Tibial nerve (tissue), 4 donors: ENCODE measurements at regions not wholly inside any gene's neighbourhood (a gene's known extent, or its start where the extent isn't known, plus 50 kb on each side); places are given as distances from the start of the nearest gene placed in this dataset.

Source experiments
- DNase-seq, 2 donors: peaks; one replicate each; pipeline ENCODE4 v3.0.0-alpha.2; 2019; ENCODE audit warnings: low spot score in 2 of 2
- H3K27ac ChIP-seq, 4 donors: fragments of 200-600 bp; sonication (generic) in 3 of 4; one replicate each; pipeline ENCODE4 v1.5.1; 2017 to 2019; ENCODE audit warnings: mild to moderate bottlenecking in 1 of 4
- H3K27me3 ChIP-seq, 2 donors: fragments of 200-600 bp; sonication (generic) in 1 of 2; one replicate each; pipeline versions ENCODE4 v1.5.1 to v1.6.0; 2017 to 2019
- H3K36me3 ChIP-seq, 3 donors: fragments of 200-600 bp; sonication (generic); one replicate each; pipeline ENCODE4 v1.5.1; 2018 to 2019
- H3K4me1 ChIP-seq, 4 donors: fragments of 200-600 bp; sonication (generic) in 3 of 4; one replicate each; pipeline ENCODE4 v1.5.1; 2017 to 2019
- H3K4me3 ChIP-seq, 4 donors: fragments of 200-600 bp; sonication (generic) in 3 of 4; one replicate each; pipeline ENCODE4 v1.5.1; 2017 to 2019; ENCODE audit warnings: mild to moderate bottlenecking in 1 of 4, moderate library complexity in 1 of 4
- H3K9me3 ChIP-seq, 4 donors: fragments of 200-600 bp; sonication (generic) in 3 of 4; one replicate each; pipeline ENCODE4 v1.5.1; 2017 to 2019
- CTCF ChIP-seq, 5 experiments: fragments of 200-600 bp in 3 of 5; fragments of 450-650 bp in 2 of 5; sonication (generic) in 3 of 5; IDR thresholded peaks; one replicate each; pipeline ENCODE4 v1.5.1; 2016 to 2019; ENCODE audit warnings: antibody characterized with exemption in 5 of 5, mild to moderate bottlenecking in 3 of 5, moderate library complexity in 2 of 5
- EP300 ChIP-seq, 2 donors: sonication (generic); formaldehyde crosslinking; IDR thresholded peaks; one replicate each; pipeline ENCODE4 v1.6.1; 2017; ENCODE audit warnings: antibody characterized with exemption in 2 of 2, mild to moderate bottlenecking in 1 of 2
- POLR2A ChIP-seq, 2 donors: fragments of 450-650 bp; IDR thresholded peaks; one replicate each; pipeline ENCODE4 v1.6.1; 2017; ENCODE audit warnings: antibody characterized with exemption in 2 of 2, mild to moderate bottlenecking in 2 of 2, moderate library complexity in 2 of 2
- WGBS, 2 donors: methylation state at CpG; one replicate each; pipeline ENCODE4 v1.1.5; 2018; 5-methylcytosine and 5-hydroxymethylcytosine counted together

GRCh38 chr4:182022909-182023308 lies 220.3 kb upstream of the TENM3 start:
- DNase-seq: no peak
- Histone ChIP-seq H3K27ac (no peak overlapping the region), H3K9me3 (peaks cover 0 to 14% (median 0%) of the 10 kb centered on the region in 4 donors), H3K36me3 (no peaks in the 10 kb centered on the region), H3K4me1 (no peaks in the 10 kb centered on the region), H3K4me3 (no peak overlapping the region), H3K27me3 (no peaks in the 10 kb centered on the region)
- WGBS, 2 donors: 43% methylated on average over 5 of the region's 5 CpGs
- TF ChIP-seq CTCF (IDR thresholded peaks at IDR 0.05) (no peak), EP300 (IDR thresholded peaks at IDR 0.05) (no peak), POLR2A (IDR thresholded peaks at IDR 0.05) (no peak)

- Histone ChIP-seq H3K9me3 (peaks cover 0 to 14% (median 0%) of the 10 kb centered on the region in 4 donors), H3K36me3 (no peaks in the 10 kb centered on the region), H3K4me1 (no peaks in the 10 kb centered on the region), H3K4me3 (no peak overlapping the region), H3K27ac (no peak overlapping the region), H3K27me3 (no peaks in the 10 kb centered on the region)
- DNase-seq: no peak
- TF ChIP-seq POLR2A (IDR thresholded peaks at IDR 0.05) (no peak), EP300 (IDR thresholded peaks at IDR 0.05) (no peak), CTCF (IDR thresholded peaks at IDR 0.05) (no peak)
- 54 to 58% methylated on average over 3 of the region's 3 CpGs for WGBS, 2 donors
Observed at GRCh38 chr4:182023469-182023868, 219.7 kb upstream of the TENM3 start.

GRCh38 chr4:182042945-182043344 lies 200.3 kb upstream of the TENM3 start:
- TF ChIP-seq POLR2A (IDR thresholded peaks at IDR 0.05): no peak
- TF ChIP-seq CTCF (IDR thresholded peaks at IDR 0.05): no peak
- no peak for TF ChIP-seq EP300 (IDR thresholded peaks at IDR 0.05)
- no peaks in the 10 kb centered on the region for H3K9me3 ChIP-seq
- H3K4me1 ChIP-seq: no peaks in the 10 kb centered on the region
- H3K4me3 ChIP-seq: no peak overlapping the region
- no peaks in the 10 kb centered on the region for H3K27me3 ChIP-seq
- no peak for DNase-seq
- 83 to 86% methylated on average over 8 of the region's 8 CpGs for WGBS, 2 donors
- no peaks in the 10 kb centered on the region for H3K36me3 ChIP-seq
- H3K27ac ChIP-seq: no peak overlapping the region

- no peak overlapping the region for H3K27ac ChIP-seq
- no peaks in the 10 kb centered on the region for H3K4me1 ChIP-seq
- no peaks in the 10 kb centered on the region for H3K9me3 ChIP-seq
- no peak for DNase-seq
- no peak overlapping the region for H3K4me3 ChIP-seq
- H3K36me3 ChIP-seq: no peaks in the 10 kb centered on the region
- WGBS, 2 donors: 93 to 97% methylated on average over 1 of the region's 1 CpG
- no peaks in the 10 kb centered on the region for H3K27me3 ChIP-seq
- TF ChIP-seq POLR2A (IDR thresholded peaks at IDR 0.05) (no peak), EP300 (IDR thresholded peaks at IDR 0.05) (no peak), CTCF (IDR thresholded peaks at IDR 0.05) (no peak)
Observed at GRCh38 chr4:182048871-182049270, 194.3 kb upstream of the TENM3 start.

GRCh38 chr4:182056866-182057265 lies 186.3 kb upstream of the TENM3 start:
- WGBS, 2 donors: 77 to 81% methylated on average over 6 of the region's 6 CpGs
- H3K4me1 ChIP-seq: no peaks in the 10 kb centered on the region
- H3K36me3 ChIP-seq: no peaks in the 10 kb centered on the region
- H3K9me3 ChIP-seq: peaks cover 0 to 4% (median 0%) of the 10 kb centered on the region in 4 donors
- H3K27me3 ChIP-seq: no peaks in the 10 kb centered on the region
- H3K27ac ChIP-seq: no peak overlapping the region
- no peak for DNase-seq
- no peak overlapping the region for H3K4me3 ChIP-seq
- TF ChIP-seq POLR2A (IDR thresholded peaks at IDR 0.05) (no peak), EP300 (IDR thresholded peaks at IDR 0.05) (no peak), CTCF (IDR thresholded peaks at IDR 0.05) (no peak)
